H1 (cell line): ENCODE measurements at regions not wholly inside any gene's neighbourhood (a gene's known extent, or its start where the extent isn't known, plus 50 kb on each side); places are given as distances from the start of the nearest gene placed in this dataset.

ENCODE experiments used
- ATF3 ChIP-seq: IDR thresholded peaks from 2 replicates; pipeline ENCODE4 v1.6.1; 2011; ENCODE audit warnings: low read depth, mild to moderate bottlenecking, low read length; ENCODE audit not compliant: insufficient read depth
- CREB1 ChIP-seq: IDR thresholded peaks from 2 replicates; pipeline ENCODE4 v1.6.1; 2012; ENCODE audit warnings: inconsistent platforms
- RAD21 ChIP-seq, 2 experiments: IDR thresholded peaks in 1 of 2; conservative IDR thresholded peaks in 1 of 2; 2 replicates each; pipeline ENCODE4 v1.6.1; 2011; ENCODE audit warnings: low read depth in 2 of 2, low read length in 2 of 2, improper control_type of control experiment in 1 of 2, inconsistent platforms in 1 of 2, mild to moderate bottlenecking in 1 of 2, moderate library complexity in 1 of 2
- SRF ChIP-seq: IDR thresholded peaks from 2 replicates; pipeline ENCODE4 v1.6.1; 2011; ENCODE audit warnings: mild to moderate bottlenecking, low read depth, low read length, moderate library complexity

- no peak for TF ChIP-seq ATF3
- no peak for TF ChIP-seq SRF
- no peak for TF ChIP-seq CREB1
- TF ChIP-seq RAD21 (IDR thresholded peaks at IDR 0.05 in 1 of 2, conservative IDR thresholded peaks at IDR 0.05 in 1 of 2; ENCODE audit: low read depth in 2 of 2, low read length in 2 of 2) = no peak
Measured at GRCh38 chr2:16972276-16972675, 306.6 kb upstream of the CYRIA start (continued).
